OCI-LY7 (cell line): ENCODE measurements at regions not wholly inside any gene's neighbourhood (a gene's known extent, or its start where the extent isn't known, plus 50 kb on each side); places are given as distances from the start of the nearest gene placed in this dataset.
"Not testable (repeated sequence)": the region's sequence is repeated elsewhere in the genome, so short reads cannot be mapped to it uniquely, and the experiment has no call there.

Experiments
- BruUV-seq: library from RNA; stranded (reverse); fragments of 400-500 nt; replicated peaks from 2 replicates; lab custom pipeline; 2021; lab: Mats Ljungman, UMichigan
- CTCF ChIA-PET: fragments of 300-600 bp; sonication (Branson Sonifier 250); formaldehyde crosslinking; loops from one replicate; lab custom pipeline; 2022; ENCODE audit warnings: antibody characterized with exemption; ENCODE audit not compliant: unreplicated experiment; lab: Charles Lee
- POLR2A ChIA-PET: fragments of 300-600 bp; sonication (Branson Sonifier 250); formaldehyde crosslinking; loops from one replicate; lab custom pipeline; 2022; ENCODE audit warnings: antibody characterized with exemption; lab: Charles Lee
- DNase-seq: peaks from one replicate; pipeline ENCODE4 v3.0.0-alpha.2; 2015; ENCODE audit warnings: low spot score
- H2AFZ ChIP-seq: fragments of 200-600 bp; sonication (generic), shearing (Covaris generic); 2 replicates; pipeline ENCODE4 v1.6.1; 2014; ENCODE audit warnings: mild to moderate bottlenecking, antibody characterized with exemption, low read length, moderate library complexity
- H3K27ac ChIP-seq: fragments of 200-600 bp; sonication (generic); 2 replicates; pipeline ENCODE4 v1.5.1; 2014; ENCODE audit warnings: mixed run types, low read depth, mild to moderate bottlenecking, moderate library complexity, low read length, inconsistent platforms; ENCODE audit not compliant: poor library complexity, severe bottlenecking
- H3K36me3 ChIP-seq: fragments of 200-600 bp; sonication (generic); 2 replicates; pipeline ENCODE4 v1.6.1; 2014; ENCODE audit warnings: mild to moderate bottlenecking, antibody characterized with exemption, low read length, moderate library complexity, mixed read lengths; ENCODE audit not compliant: insufficient read depth
- H3K4me1 ChIP-seq: fragments of 200-600 bp; sonication (generic); 2 replicates; pipeline ENCODE4 v1.5.1; 2014; ENCODE audit warnings: mild to moderate bottlenecking, low read length; ENCODE audit not compliant: insufficient read depth, poor library complexity, severe bottlenecking
- H3K4me2 ChIP-seq: fragments of 200-600 bp; sonication (generic); 2 replicates; pipeline ENCODE4 v1.6.1; 2014; ENCODE audit warnings: mild to moderate bottlenecking, low read length
- H3K4me3 ChIP-seq: fragments of 200-600 bp; sonication (generic); 2 replicates; pipeline ENCODE4 v1.5.1; 2014; ENCODE audit warnings: mild to moderate bottlenecking, low read depth, low read length; ENCODE audit not compliant: poor library complexity, severe bottlenecking
- H3K79me2 ChIP-seq: fragments of 200-600 bp; sonication (generic); 2 replicates; pipeline ENCODE4 v1.6.1; 2016; ENCODE audit warnings: low read depth, mild to moderate bottlenecking, low read length, moderate library complexity, mixed read lengths; ENCODE audit not compliant: insufficient read depth
- H3K9me2 ChIP-seq: fragments of 200-600 bp; sonication (generic); 2 replicates; pipeline ENCODE4 v1.6.1; 2016; ENCODE audit warnings: mild to moderate bottlenecking, low read length, mixed read lengths; ENCODE audit not compliant: insufficient read depth
- H3K9me3 ChIP-seq: fragments of 200-600 bp; sonication (generic); 2 replicates; pipeline ENCODE4 v1.6.1; 2014; ENCODE audit warnings: mild to moderate bottlenecking, mixed run types, low read length, mixed read lengths
- H4K20me1 ChIP-seq: fragments of 200-600 bp; sonication (generic); 2 replicates; pipeline ENCODE4 v1.6.1; 2014; ENCODE audit warnings: mild to moderate bottlenecking, antibody characterized with exemption, low read length, moderate library complexity, mixed read lengths; ENCODE audit not compliant: insufficient read depth
- EZH2phosphoT487 ChIP-seq: fragments of 200-600 bp; sonication (generic); IDR thresholded peaks from 2 replicates; pipeline ENCODE4 v1.6.1; 2018; ENCODE audit warnings: low read depth, borderline replicate concordance, mild to moderate bottlenecking, mixed run types, antibody characterized with exemption, low read length, moderate library complexity, mixed read lengths
- intact Hi-C: fragments of 100-400 bp; cut with micrococcal nuclease; formaldehyde crosslinking; loops from one replicate; pipeline ENCODE4 v1.10.0; 2022; ENCODE audit not compliant: unreplicated experiment
- TF ChIP-seq, protein P1 (sequence below): fragments of 200-600 bp; sonication (generic); conservative IDR thresholded peaks from 2 replicates; pipeline ENCODE4 v1.5.1; 2014; ENCODE audit warnings: mild to moderate bottlenecking, antibody characterized with exemption, low read length, moderate library complexity, mixed read lengths

GRCh38 chr13:50392977-50393376 is 377.7 kb downstream of the KCNRG start:
- no peak overlapping the region for H2AFZ ChIP-seq
- intact Hi-C loops = no loop called here
- no peak overlapping the region for H3K27ac ChIP-seq
- H3K9me2 ChIP-seq = no peaks in the 10 kb centered on the region
- CTCF ChIA-PET = no interaction called here
- no peaks in the 10 kb centered on the region for H3K79me2 ChIP-seq
- H3K4me1 ChIP-seq = peaks cover 3% of the 10 kb centered on the region
- TF ChIP-seq, protein P1, sequence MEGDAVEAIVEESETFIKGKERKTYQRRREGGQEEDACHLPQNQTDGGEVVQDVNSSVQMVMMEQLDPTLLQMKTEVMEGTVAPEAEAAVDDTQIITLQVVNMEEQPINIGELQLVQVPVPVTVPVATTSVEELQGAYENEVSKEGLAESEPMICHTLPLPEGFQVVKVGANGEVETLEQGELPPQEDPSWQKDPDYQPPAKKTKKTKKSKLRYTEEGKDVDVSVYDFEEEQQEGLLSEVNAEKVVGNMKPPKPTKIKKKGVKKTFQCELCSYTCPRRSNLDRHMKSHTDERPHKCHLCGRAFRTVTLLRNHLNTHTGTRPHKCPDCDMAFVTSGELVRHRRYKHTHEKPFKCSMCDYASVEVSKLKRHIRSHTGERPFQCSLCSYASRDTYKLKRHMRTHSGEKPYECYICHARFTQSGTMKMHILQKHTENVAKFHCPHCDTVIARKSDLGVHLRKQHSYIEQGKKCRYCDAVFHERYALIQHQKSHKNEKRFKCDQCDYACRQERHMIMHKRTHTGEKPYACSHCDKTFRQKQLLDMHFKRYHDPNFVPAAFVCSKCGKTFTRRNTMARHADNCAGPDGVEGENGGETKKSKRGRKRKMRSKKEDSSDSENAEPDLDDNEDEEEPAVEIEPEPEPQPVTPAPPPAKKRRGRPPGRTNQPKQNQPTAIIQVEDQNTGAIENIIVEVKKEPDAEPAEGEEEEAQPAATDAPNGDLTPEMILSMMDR = no peak
- TF ChIP-seq EZH2phosphoT487 = no peak
- no peaks in the 10 kb centered on the region for H3K9me3 ChIP-seq
- H4K20me1 ChIP-seq = no peaks in the 10 kb centered on the region
- BruUV-seq = no TSS peak
- POLR2A ChIA-PET = interaction anchor here (0.5 to 0.7 kb wide), 2 partner anchors 120 to 141 kb away, joined by 3 read pairs; no protein-coding TSS in a partner anchor
- H3K4me3 ChIP-seq = no peak overlapping the region
- H3K4me2 ChIP-seq = no peak overlapping the region
- H3K36me3 ChIP-seq = no peaks in the 10 kb centered on the region
- no peak for DNase-seq

- no peaks in the 10 kb centered on the region for H3K79me2 ChIP-seq
- ChIA-PET CTCF (no interaction called here), POLR2A (interaction anchor here (0.5 to 0.7 kb wide), 2 partner anchors 119 to 141 kb away, joined by 3 read pairs; no protein-coding TSS in a partner anchor)
- intact Hi-C loops = no loop called here
- no peak overlapping the region for H3K27ac ChIP-seq
- H4K20me1 ChIP-seq = no peaks in the 10 kb centered on the region
- no peaks in the 10 kb centered on the region for H3K4me1 ChIP-seq
- no TSS peak for BruUV-seq
- H3K9me3 ChIP-seq = no peaks in the 10 kb centered on the region
- H3K4me3 ChIP-seq = no peak overlapping the region
- no peaks in the 10 kb centered on the region for H3K9me2 ChIP-seq
- no peak overlapping the region for H3K4me2 ChIP-seq
- no peak for DNase-seq
- no peak overlapping the region for H2AFZ ChIP-seq
- TF ChIP-seq EZH2phosphoT487 = no peak
- TF ChIP-seq, protein P1 = no peak
- H3K36me3 ChIP-seq = no peaks in the 10 kb centered on the region
These were observed 378.4 kb downstream of the KCNRG start for GRCh38 chr13:50393628-50394027.

DNA sequence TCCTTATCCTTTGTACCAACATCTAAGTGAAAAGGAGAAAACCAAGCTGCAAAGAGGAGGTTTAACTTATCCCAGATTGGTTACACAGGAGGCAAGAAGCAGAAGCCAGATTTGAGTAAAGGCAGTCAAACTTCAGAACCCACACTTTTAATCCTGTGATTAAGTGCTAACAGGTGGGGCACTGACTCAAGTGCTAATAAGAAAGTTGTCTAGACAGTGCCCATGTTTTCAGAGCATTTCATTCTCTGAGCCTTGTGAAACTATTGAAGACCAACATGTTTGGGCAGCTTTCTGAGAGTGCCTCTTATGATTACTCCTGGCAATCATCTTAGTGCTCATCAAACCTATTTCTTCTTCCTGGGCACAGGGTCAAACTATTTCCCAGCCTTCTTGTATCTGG is 380.8 kb downstream of the KCNRG start:
- ChIA-PET CTCF (no interaction called here), POLR2A (no interaction called here)
- Histone ChIP-seq H3K4me1 (no peaks in the 10 kb centered on the region), H3K9me2 (no peaks in the 10 kb centered on the region), H3K4me2 (no peak overlapping the region), H4K20me1 (no peaks in the 10 kb centered on the region), H3K79me2 (no peaks in the 10 kb centered on the region), H3K36me3 (no peaks in the 10 kb centered on the region), H3K4me3 (no peak overlapping the region), H3K27ac (no peak overlapping the region), H3K9me3 (no peaks in the 10 kb centered on the region), H2AFZ (no peak overlapping the region)
- intact Hi-C loops = no loop called here
- TF ChIP-seq, protein P1 = no peak
- no peak for TF ChIP-seq EZH2phosphoT487
- no TSS peak for BruUV-seq
- no peak for DNase-seq

GRCh38 chr13:50396618-50397017 is 381.4 kb downstream of the KCNRG start:
- H4K20me1 ChIP-seq, H3K79me2 ChIP-seq, CTCF ChIA-PET, intact Hi-C loops, H2AFZ ChIP-seq, H3K9me2 ChIP-seq, H3K9me3 ChIP-seq, H3K36me3 ChIP-seq, H3K4me2 ChIP-seq, DNase-seq, BruUV-seq, POLR2A ChIA-PET, H3K4me3 ChIP-seq, H3K4me1 ChIP-seq, H3K27ac ChIP-seq: not testable (repeated sequence)
